Liver (tissue), 3 donors: ENCODE measurements at regions not wholly inside any gene's neighbourhood (a gene's known extent, or its start where the extent isn't known, plus 50 kb on each side); places are given as distances from the start of the nearest gene placed in this dataset.

Experiments
- ATF3 ChIP-seq: IDR thresholded peaks from 2 replicates; pipeline ENCODE4 v1.6.1; 2016; ENCODE audit warnings: antibody characterized with exemption
- RAD21 ChIP-seq, 2 donors: IDR thresholded peaks; 2 replicates each; pipeline ENCODE4 v1.6.1; 2016; ENCODE audit warnings: antibody characterized with exemption in 2 of 2, mild to moderate bottlenecking in 2 of 2
- SP1 ChIP-seq: IDR thresholded peaks from 2 replicates; pipeline ENCODE4 v1.6.1; 2018; ENCODE audit warnings: antibody characterized with exemption, mild to moderate bottlenecking
- TAF1 ChIP-seq: conservative IDR thresholded peaks from 2 replicates; pipeline ENCODE4 v1.6.1; 2016; ENCODE audit warnings: antibody characterized with exemption, mild to moderate bottlenecking
- TF ChIP-seq, protein P1 (sequence below): fragments of 150-350 bp; IDR thresholded peaks from 2 replicates; pipeline ENCODE4 v1.5.1; 2017; ENCODE audit warnings: improper control_type of control experiment, low read depth, low read length; ENCODE audit not compliant: missing input control
- TF ChIP-seq, protein P2 (sequence below): IDR thresholded peaks from 2 replicates; pipeline ENCODE4 v1.6.1; 2016; ENCODE audit warnings: antibody characterized with exemption, mild to moderate bottlenecking
- donor health status: healthy.
- donor health status: healthy.

DNA sequence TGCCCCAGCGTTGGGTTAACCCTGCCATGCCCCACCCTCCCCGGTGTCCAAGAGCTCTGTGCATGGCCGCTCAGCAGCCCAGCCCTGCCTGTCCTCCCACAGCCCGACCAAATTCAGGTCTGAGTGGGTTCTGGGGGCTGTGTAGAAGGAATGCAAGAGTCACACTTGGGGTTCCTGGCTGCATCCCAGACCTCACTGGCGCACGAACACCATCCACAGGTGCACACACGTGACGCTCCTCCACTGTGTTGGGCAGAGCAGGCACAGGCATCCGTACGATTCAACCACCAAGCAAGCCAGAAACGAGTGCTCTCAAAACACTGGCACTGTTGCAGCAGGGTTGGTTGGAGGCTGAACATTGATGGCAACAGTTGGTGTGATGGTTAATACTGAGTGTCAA, 93.9 kb downstream of the OLFM1 start:
- TF ChIP-seq TAF1 (no peak), ATF3 (no peak), RAD21 (IDR thresholded peaks at IDR 0.05) (no peak), SP1 (no peak)
- TF ChIP-seq, protein P1, sequence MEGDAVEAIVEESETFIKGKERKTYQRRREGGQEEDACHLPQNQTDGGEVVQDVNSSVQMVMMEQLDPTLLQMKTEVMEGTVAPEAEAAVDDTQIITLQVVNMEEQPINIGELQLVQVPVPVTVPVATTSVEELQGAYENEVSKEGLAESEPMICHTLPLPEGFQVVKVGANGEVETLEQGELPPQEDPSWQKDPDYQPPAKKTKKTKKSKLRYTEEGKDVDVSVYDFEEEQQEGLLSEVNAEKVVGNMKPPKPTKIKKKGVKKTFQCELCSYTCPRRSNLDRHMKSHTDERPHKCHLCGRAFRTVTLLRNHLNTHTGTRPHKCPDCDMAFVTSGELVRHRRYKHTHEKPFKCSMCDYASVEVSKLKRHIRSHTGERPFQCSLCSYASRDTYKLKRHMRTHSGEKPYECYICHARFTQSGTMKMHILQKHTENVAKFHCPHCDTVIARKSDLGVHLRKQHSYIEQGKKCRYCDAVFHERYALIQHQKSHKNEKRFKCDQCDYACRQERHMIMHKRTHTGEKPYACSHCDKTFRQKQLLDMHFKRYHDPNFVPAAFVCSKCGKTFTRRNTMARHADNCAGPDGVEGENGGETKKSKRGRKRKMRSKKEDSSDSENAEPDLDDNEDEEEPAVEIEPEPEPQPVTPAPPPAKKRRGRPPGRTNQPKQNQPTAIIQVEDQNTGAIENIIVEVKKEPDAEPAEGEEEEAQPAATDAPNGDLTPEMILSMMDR = no peak
- TF ChIP-seq, protein P2, sequence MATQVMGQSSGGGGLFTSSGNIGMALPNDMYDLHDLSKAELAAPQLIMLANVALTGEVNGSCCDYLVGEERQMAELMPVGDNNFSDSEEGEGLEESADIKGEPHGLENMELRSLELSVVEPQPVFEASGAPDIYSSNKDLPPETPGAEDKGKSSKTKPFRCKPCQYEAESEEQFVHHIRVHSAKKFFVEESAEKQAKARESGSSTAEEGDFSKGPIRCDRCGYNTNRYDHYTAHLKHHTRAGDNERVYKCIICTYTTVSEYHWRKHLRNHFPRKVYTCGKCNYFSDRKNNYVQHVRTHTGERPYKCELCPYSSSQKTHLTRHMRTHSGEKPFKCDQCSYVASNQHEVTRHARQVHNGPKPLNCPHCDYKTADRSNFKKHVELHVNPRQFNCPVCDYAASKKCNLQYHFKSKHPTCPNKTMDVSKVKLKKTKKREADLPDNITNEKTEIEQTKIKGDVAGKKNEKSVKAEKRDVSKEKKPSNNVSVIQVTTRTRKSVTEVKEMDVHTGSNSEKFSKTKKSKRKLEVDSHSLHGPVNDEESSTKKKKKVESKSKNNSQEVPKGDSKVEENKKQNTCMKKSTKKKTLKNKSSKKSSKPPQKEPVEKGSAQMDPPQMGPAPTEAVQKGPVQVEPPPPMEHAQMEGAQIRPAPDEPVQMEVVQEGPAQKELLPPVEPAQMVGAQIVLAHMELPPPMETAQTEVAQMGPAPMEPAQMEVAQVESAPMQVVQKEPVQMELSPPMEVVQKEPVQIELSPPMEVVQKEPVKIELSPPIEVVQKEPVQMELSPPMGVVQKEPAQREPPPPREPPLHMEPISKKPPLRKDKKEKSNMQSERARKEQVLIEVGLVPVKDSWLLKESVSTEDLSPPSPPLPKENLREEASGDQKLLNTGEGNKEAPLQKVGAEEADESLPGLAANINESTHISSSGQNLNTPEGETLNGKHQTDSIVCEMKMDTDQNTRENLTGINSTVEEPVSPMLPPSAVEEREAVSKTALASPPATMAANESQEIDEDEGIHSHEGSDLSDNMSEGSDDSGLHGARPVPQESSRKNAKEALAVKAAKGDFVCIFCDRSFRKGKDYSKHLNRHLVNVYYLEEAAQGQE = no peak
